ENCODE measurements at regions not wholly inside any gene's neighbourhood (a gene's known extent, or its start where the extent isn't known, plus 50 kb on each side); places are given as distances from the start of the nearest gene placed in this dataset.

DNA sequence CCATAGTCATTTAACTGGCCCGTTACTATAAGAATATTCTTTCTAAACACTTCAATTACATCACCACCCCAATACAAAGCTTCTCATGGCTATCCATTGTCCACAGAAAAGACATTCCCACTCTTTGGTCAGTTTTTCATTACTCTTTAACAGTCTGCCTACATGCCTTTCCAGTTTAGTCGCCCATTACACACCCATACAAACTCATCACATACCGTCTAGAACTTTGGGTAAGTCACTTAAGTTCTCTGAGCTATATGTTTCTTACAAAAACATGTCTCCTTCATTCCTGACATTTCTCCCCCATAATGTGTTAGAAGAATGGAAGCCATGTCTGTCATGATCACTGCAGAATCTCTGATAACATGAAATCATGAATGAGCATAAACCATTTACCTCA is 108.2 kb upstream of the STK17B start:
- H3K27me3 Mint-ChIP-seq (ENCODE audit: low read depth) = no peaks in the 10 kb centered on the region
- H3K9me3 Mint-ChIP-seq = peaks cover 6% of the 10 kb centered on the region
- H3K36me3 Mint-ChIP-seq (ENCODE audit: low read depth) = peaks cover 2% of the 10 kb centered on the region
- H3K4me3 Mint-ChIP-seq = no peak overlapping the region
- H3K4me1 Mint-ChIP-seq (ENCODE audit: low read depth) = peaks cover 29% of the 10 kb centered on the region
- H3K27ac Mint-ChIP-seq = no peak overlapping the region

GRCh38 chr2:196284144-196284844 is 112.9 kb upstream of the STK17B start:
- Mint-ChIP-seq H3K4me1 (ENCODE audit: low read depth) (peaks cover 26% of the 10 kb centered on the region), H3K27ac (no peak overlapping the region), H3K9me3 (peaks cover 6% of the 10 kb centered on the region), H3K36me3 (ENCODE audit: low read depth) (peaks cover 1% of the 10 kb centered on the region), H3K4me3 (no peak overlapping the region), H3K27me3 (ENCODE audit: low read depth) (no peaks in the 10 kb centered on the region)

- Mint-ChIP-seq H3K4me3 (no peak overlapping the region), H3K36me3 (ENCODE audit: low read depth) (peaks cover 1% of the 10 kb centered on the region), H3K4me1 (ENCODE audit: low read depth) (peaks cover 29% of the 10 kb centered on the region), H3K27me3 (ENCODE audit: low read depth) (no peaks in the 10 kb centered on the region), H3K9me3 (peaks cover 6% of the 10 kb centered on the region), H3K27ac (no peak overlapping the region)
Observed at GRCh38 chr2:196284866-196285557, 113.6 kb upstream of the STK17B start.

DNA sequence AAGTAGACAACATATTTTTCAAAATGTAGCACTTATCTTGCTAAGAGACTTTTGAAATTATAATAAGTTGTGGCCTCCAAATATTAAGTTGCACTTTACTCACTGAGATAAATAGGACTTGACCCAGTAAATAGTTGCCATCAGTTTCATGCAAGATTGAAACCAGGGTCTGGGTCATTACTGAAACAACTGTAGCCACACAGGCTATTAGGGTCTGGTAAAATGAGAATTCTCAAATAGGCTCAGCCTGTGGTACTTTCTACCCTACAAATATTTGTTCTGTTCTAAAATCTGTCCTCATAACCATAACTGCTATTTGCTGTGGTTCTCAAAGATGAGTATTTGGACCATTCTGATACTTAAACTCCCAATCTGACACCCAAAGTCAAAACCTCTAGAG is 115.4 kb upstream of the STK17B start:
- H3K4me1 Mint-ChIP-seq (ENCODE audit: low read depth) = peaks cover 39% of the 10 kb centered on the region
- H3K36me3 Mint-ChIP-seq (ENCODE audit: low read depth) = peaks cover 1% of the 10 kb centered on the region
- no peak overlapping the region for H3K27ac Mint-ChIP-seq
- H3K4me3 Mint-ChIP-seq = no peak overlapping the region
- H3K27me3 Mint-ChIP-seq (ENCODE audit: low read depth) = no peaks in the 10 kb centered on the region
- peaks cover 6% of the 10 kb centered on the region for H3K9me3 Mint-ChIP-seq

GRCh38 chr2:196287523-196287922 is 116.1 kb upstream of the STK17B start:
- Mint-ChIP-seq H3K27ac (no peak overlapping the region), H3K4me1 (ENCODE audit: low read depth) (peaks cover 43% of the 10 kb centered on the region), H3K9me3 (peaks cover 3% of the 10 kb centered on the region), H3K36me3 (ENCODE audit: low read depth) (peaks cover 1% of the 10 kb centered on the region), H3K27me3 (ENCODE audit: low read depth) (no peaks in the 10 kb centered on the region), H3K4me3 (no peak overlapping the region)

- H3K4me3 Mint-ChIP-seq = no peak overlapping the region
- peaks cover 3% of the 10 kb centered on the region for H3K9me3 Mint-ChIP-seq
- H3K36me3 Mint-ChIP-seq (ENCODE audit: low read depth) = peaks cover 1% of the 10 kb centered on the region
- H3K4me1 Mint-ChIP-seq (ENCODE audit: low read depth) = peaks cover 45% of the 10 kb centered on the region
- no peak overlapping the region for H3K27ac Mint-ChIP-seq
- H3K27me3 Mint-ChIP-seq (ENCODE audit: low read depth) = no peaks in the 10 kb centered on the region
Observed at GRCh38 chr2:196288006-196288538, 116.7 kb upstream of the STK17B start.

DNA sequence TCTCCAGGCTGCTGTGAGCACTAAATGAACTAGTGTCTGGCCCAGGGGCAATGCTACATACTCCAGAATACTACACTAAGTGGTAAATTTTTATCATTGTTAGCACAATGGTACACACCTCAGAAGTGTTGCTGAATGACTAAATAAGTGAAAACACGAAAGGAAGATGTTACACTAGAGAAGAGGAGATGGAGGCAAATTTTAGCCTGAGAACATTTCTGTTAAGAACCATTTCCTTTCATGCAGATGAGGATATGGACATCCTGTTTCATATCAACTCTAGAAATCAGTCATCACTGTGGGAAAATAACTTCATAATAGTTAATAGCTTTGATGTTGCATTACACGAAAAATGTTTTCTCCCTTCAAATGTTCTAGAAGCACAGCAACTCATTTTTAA is 117.6 kb upstream of the STK17B start:
- no peaks in the 10 kb centered on the region for H3K27me3 Mint-ChIP-seq (ENCODE audit: low read depth)
- H3K9me3 Mint-ChIP-seq = peaks cover 1% of the 10 kb centered on the region
- H3K4me1 Mint-ChIP-seq (ENCODE audit: low read depth) = peaks cover 43% of the 10 kb centered on the region
- H3K4me3 Mint-ChIP-seq = no peak overlapping the region
- peaks cover 1% of the 10 kb centered on the region for H3K36me3 Mint-ChIP-seq (ENCODE audit: low read depth)
- H3K27ac Mint-ChIP-seq = no peak overlapping the region

GRCh38 chr2:196290136-196290535 is 118.8 kb upstream of the STK17B start:
- no peak overlapping the region for H3K27ac Mint-ChIP-seq
- peaks cover 45% of the 10 kb centered on the region for H3K4me1 Mint-ChIP-seq (ENCODE audit: low read depth)
- H3K4me3 Mint-ChIP-seq = no peak overlapping the region
- H3K36me3 Mint-ChIP-seq (ENCODE audit: low read depth) = peaks cover 1% of the 10 kb centered on the region
- no peaks in the 10 kb centered on the region for H3K9me3 Mint-ChIP-seq
- H3K27me3 Mint-ChIP-seq (ENCODE audit: low read depth) = no peaks in the 10 kb centered on the region

GRCh38 chr2:196290569-196290968 is 119.2 kb upstream of the STK17B start:
- no peak overlapping the region for H3K27ac Mint-ChIP-seq
- peaks cover 41% of the 10 kb centered on the region for H3K4me1 Mint-ChIP-seq (ENCODE audit: low read depth)
- peaks cover 1% of the 10 kb centered on the region for H3K36me3 Mint-ChIP-seq (ENCODE audit: low read depth)
- no peaks in the 10 kb centered on the region for H3K9me3 Mint-ChIP-seq
- no peak overlapping the region for H3K4me3 Mint-ChIP-seq
- H3K27me3 Mint-ChIP-seq (ENCODE audit: low read depth) = no peaks in the 10 kb centered on the region

DNA sequence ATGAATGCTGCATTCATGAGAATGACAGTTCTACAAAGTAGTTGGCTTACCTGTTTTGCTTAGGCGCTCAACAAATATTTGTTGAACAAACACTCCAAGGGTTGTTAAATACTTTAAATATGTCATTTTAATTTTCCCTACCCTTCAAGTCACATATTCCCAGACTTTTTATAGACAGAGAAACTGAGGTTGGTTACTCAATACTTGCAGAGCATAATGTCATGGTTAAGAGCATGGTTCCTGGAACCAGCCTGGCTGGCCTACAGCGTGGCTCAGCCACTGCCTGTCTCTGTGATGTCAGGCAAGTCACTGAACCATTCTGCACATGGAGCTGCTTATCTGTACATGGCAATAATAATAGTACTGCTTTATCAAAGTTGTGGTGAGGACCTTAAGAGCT is 120.0 kb upstream of the STK17B start:
- H3K9me3 Mint-ChIP-seq = no peaks in the 10 kb centered on the region
- peaks cover under 1% of the 10 kb centered on the region for H3K36me3 Mint-ChIP-seq (ENCODE audit: low read depth)
- no peaks in the 10 kb centered on the region for H3K27me3 Mint-ChIP-seq (ENCODE audit: low read depth)
- H3K4me3 Mint-ChIP-seq = no peak overlapping the region
- no peak overlapping the region for H3K27ac Mint-ChIP-seq
- H3K4me1 Mint-ChIP-seq (ENCODE audit: low read depth) = peaks cover 41% of the 10 kb centered on the region

GRCh38 chr2:196291873-196292800 is 120.8 kb upstream of the STK17B start:
- H3K27me3 Mint-ChIP-seq (ENCODE audit: low read depth) = no peaks in the 10 kb centered on the region
- H3K36me3 Mint-ChIP-seq (ENCODE audit: low read depth) = no peaks in the 10 kb centered on the region
- peaks cover 41% of the 10 kb centered on the region for H3K4me1 Mint-ChIP-seq (ENCODE audit: low read depth)
- H3K9me3 Mint-ChIP-seq = no peaks in the 10 kb centered on the region
- H3K4me3 Mint-ChIP-seq = no peak overlapping the region
- H3K27ac Mint-ChIP-seq = no peak overlapping the region

- peaks cover 30% of the 10 kb centered on the region for H3K4me1 Mint-ChIP-seq (ENCODE audit: low read depth)
Observed at GRCh38 chr2:196293751-196294515, 122.6 kb upstream of the STK17B start.

GRCh38 chr2:196294516-196294909 is 123.1 kb upstream of the STK17B start:
- no peaks in the 10 kb centered on the region for H3K27me3 Mint-ChIP-seq (ENCODE audit: low read depth)
- peaks cover 25% of the 10 kb centered on the region for H3K4me1 Mint-ChIP-seq (ENCODE audit: low read depth)
- no peaks in the 10 kb centered on the region for H3K36me3 Mint-ChIP-seq (ENCODE audit: low read depth)
- H3K9me3 Mint-ChIP-seq = no peaks in the 10 kb centered on the region
- H3K4me3 Mint-ChIP-seq = no peak overlapping the region
- no peak overlapping the region for H3K27ac Mint-ChIP-seq

More at GRCh38 chr2:196293751-196294515, 122.6 kb upstream of the STK17B start:
- no peaks in the 10 kb centered on the region for H3K9me3 Mint-ChIP-seq
- no peaks in the 10 kb centered on the region for H3K36me3 Mint-ChIP-seq (ENCODE audit: low read depth)
- no peaks in the 10 kb centered on the region for H3K27me3 Mint-ChIP-seq (ENCODE audit: low read depth)
- no peak overlapping the region for H3K4me3 Mint-ChIP-seq
- no peak overlapping the region for H3K27ac Mint-ChIP-seq

DNA sequence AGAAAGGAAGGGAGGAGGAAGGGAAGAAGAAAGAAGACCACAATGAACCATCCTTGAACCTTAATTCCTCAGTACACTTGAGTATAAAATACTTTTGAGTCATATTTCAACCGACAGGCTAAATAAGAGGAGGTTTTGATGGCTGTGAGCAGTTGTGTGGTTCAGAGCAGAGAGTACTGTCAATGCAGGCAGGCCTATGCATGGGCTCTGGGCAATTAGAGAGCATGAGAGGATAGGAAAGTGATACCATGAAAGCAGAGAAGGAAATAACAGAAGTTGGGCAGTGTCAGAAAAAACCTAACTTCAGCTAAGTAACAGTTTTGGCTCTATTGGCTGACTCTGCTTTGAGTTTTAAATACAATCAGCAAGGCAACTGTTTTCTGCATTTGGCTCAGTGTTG is 123.6 kb upstream of the STK17B start:
- H3K27ac Mint-ChIP-seq = no peak overlapping the region

More for the DNA sequence above, 123.6 kb upstream of the STK17B start:
- no peaks in the 10 kb centered on the region for H3K9me3 Mint-ChIP-seq
- no peaks in the 10 kb centered on the region for H3K36me3 Mint-ChIP-seq (ENCODE audit: low read depth)
- no peaks in the 10 kb centered on the region for H3K27me3 Mint-ChIP-seq (ENCODE audit: low read depth)
- H3K4me1 Mint-ChIP-seq (ENCODE audit: low read depth) = peaks cover 21% of the 10 kb centered on the region
- H3K4me3 Mint-ChIP-seq = no peak overlapping the region

Measured in T-helper 1 cell treated with Interleukin-12 subunit alpha and Interleukin-12 subunit beta and Interleukin-4 antibody, amounts not matched to agents 30 μg/mL and 1 μg/mL, for 36 hours (primary cell).